Pancreas (tissue), 10 donors: ENCODE measurements at regions not wholly inside any gene's neighbourhood (a gene's known extent, or its start where the extent isn't known, plus 50 kb on each side); places are given as distances from the start of the nearest gene placed in this dataset.

Experiments used
- ATAC-seq, 4 donors: fragments of 200-7000 bp; cut with Tn5 transposase; one replicate each; pipeline versions ENCODE4 v1.8.0 to v1.9.1; 2020; ENCODE audit warnings: mild to moderate bottlenecking in 4 of 4, moderate library complexity in 4 of 4
- DNase-seq, 6 donors: peaks; one replicate each; pipeline ENCODE4 v3.0.0-alpha.2; 2020
- FAIRE-seq: peaks from 2 replicates; lab custom pipeline; 2012; peaks lifted over from hg19 to GRCh38; lab: Jason Lieb, UNC
- H3K27ac ChIP-seq, 4 donors: fragments of 200-600 bp; sonication (generic); 1 replicate in 3 of 4; 2 replicates in 1 of 4; pipeline versions ENCODE4 v1.5.0 to v1.8.0; 2020
- H3K27me3 ChIP-seq, 4 donors: fragments of 200-600 bp; one replicate each; pipeline ENCODE4 v1.8.0; 2021
- H3K36me3 ChIP-seq, 3 donors: fragments of 200-600 bp; sonication (generic) in 1 of 3; one replicate each; pipeline versions ENCODE4 v1.5.0 to v1.8.0; 2020 to 2021
- H3K4me1 ChIP-seq, 3 donors: fragments of 200-600 bp; one replicate each; pipeline ENCODE4 v1.8.0; 2021
- H3K4me3 ChIP-seq, 4 donors: fragments of 200-600 bp; sonication (generic) in 2 of 4; one replicate each; pipeline versions ENCODE4 v1.5.0 to v1.8.0; 2020 to 2021
- H3K9me3 ChIP-seq, 4 donors: fragments of 200-600 bp; one replicate each; pipeline ENCODE4 v1.8.0; 2021
- WGBS, 2 donors: extraction: QIAGEN DNeasy Blood & Tissue Kit; methylation state at CpG; one replicate each; pipeline ENCODE4 v1.1.7; 2013; 5-methylcytosine and 5-hydroxymethylcytosine counted together
- intact Hi-C, 3 donors: fragments of 100-400 bp; cut with DNase I; formaldehyde crosslinking; loops; one replicate each; pipeline versions ENCODE4 v1.11.1 to v1.14.2; 2022
- TF ChIP-seq, protein P1 (sequence below), 4 donors: fragments of 200-600 bp; sonication (generic) in 3 of 4; IDR thresholded peaks; one replicate each; pipeline versions ENCODE4 v1.5.0 to v1.8.0; 2021; ENCODE audit warnings: antibody characterized with exemption in 4 of 4
- donor health status: healthy with polysubstance abuse.
- donor health status: DM: no; HTN: no; CAD: no; lungs with moderate emphysema.
- donor health status: DM: no; HTN: no; CAD: no.
- donor health status: control.
- donor health status: control.
- donor health status: Bipolar disorder and iron deficiency.
- donor health status: DM: yes; HTN: yes; CAD: no.
- donor health status: DM: no; HTN: no; CAD: no.
- donor health status: DM: no; HTN: no; CAD: no.
- donor health status: DM: yes; HTN: yes; CAD: no.

DNA sequence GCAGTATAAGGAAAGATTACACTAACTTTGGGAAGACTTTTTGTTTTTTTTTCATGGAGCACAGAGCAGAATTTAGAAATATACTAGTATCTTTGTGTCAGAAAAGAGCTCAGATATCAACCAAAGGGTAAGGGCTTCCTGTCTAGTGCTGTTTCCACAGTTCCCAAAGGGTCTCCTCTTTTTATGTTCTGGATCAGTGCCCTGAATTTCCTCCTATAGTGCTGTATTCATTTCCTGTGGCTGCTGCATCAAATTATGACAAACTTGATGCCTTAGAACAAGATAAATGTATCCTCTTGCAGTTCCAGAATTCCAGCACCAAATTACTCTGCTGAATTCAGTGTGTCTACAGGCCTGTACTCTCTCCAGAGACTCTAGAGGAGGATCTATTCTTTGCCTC, 219.8 kb upstream of the THRB start:
- DNase-seq (no peak), FAIRE-seq (no peak), ATAC-seq (no peak)
- H3K9me3 ChIP-seq: no peaks in the 10 kb centered on the region
- H3K27ac ChIP-seq: no peak overlapping the region
- no peaks in the 10 kb centered on the region for H3K36me3 ChIP-seq
- TF ChIP-seq, protein P1, sequence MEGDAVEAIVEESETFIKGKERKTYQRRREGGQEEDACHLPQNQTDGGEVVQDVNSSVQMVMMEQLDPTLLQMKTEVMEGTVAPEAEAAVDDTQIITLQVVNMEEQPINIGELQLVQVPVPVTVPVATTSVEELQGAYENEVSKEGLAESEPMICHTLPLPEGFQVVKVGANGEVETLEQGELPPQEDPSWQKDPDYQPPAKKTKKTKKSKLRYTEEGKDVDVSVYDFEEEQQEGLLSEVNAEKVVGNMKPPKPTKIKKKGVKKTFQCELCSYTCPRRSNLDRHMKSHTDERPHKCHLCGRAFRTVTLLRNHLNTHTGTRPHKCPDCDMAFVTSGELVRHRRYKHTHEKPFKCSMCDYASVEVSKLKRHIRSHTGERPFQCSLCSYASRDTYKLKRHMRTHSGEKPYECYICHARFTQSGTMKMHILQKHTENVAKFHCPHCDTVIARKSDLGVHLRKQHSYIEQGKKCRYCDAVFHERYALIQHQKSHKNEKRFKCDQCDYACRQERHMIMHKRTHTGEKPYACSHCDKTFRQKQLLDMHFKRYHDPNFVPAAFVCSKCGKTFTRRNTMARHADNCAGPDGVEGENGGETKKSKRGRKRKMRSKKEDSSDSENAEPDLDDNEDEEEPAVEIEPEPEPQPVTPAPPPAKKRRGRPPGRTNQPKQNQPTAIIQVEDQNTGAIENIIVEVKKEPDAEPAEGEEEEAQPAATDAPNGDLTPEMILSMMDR (IDR thresholded peaks at IDR 0.05): no peak
- H3K4me1 ChIP-seq: no peaks in the 10 kb centered on the region
- intact Hi-C loops: no loop called here
- no peak overlapping the region for H3K4me3 ChIP-seq
- H3K27me3 ChIP-seq: no peaks in the 10 kb centered on the region

DNA sequence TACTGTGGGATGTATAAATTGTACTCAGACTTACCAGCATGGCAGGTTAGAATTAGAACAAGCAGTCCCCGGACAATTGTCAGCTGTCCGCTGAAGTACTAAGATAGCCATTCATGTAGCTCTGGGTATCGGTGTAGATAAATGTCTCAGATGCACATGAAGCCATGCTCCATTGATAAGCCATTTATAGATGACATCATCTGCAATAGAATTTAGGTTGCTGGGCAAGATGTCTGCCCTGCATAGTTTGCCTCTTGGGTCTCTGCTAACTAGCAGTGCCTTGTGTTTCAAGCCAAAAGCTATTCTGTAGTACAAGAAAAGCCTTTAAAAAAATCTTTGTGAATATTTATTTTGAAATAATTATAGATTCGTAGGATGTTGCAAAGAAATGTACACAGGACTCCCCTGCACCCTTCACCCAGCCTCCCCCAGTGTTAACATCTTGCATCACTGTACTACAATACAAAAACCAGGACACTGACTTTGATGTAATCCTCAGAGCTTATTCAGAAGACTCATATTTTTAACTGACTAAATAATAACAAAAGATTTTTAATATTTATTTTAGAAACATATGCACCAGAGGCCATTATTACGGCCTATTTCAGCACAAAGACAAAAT, 220.6 kb upstream of the THRB start:
- ATAC-seq (no peak), FAIRE-seq (no peak), DNase-seq (no peak)
- no peak overlapping the region for H3K27ac ChIP-seq
- WGBS, 2 donors: 62 to 69% methylated on average over 5 of the region's 5 CpGs
- no peaks in the 10 kb centered on the region for H3K36me3 ChIP-seq
- no peaks in the 10 kb centered on the region for H3K27me3 ChIP-seq
- TF ChIP-seq, protein P1 (IDR thresholded peaks at IDR 0.05): no peak
- no peaks in the 10 kb centered on the region for H3K4me1 ChIP-seq
- H3K4me3 ChIP-seq: no peak overlapping the region
- H3K9me3 ChIP-seq: no peaks in the 10 kb centered on the region
- intact Hi-C loops: no loop called here

DNA sequence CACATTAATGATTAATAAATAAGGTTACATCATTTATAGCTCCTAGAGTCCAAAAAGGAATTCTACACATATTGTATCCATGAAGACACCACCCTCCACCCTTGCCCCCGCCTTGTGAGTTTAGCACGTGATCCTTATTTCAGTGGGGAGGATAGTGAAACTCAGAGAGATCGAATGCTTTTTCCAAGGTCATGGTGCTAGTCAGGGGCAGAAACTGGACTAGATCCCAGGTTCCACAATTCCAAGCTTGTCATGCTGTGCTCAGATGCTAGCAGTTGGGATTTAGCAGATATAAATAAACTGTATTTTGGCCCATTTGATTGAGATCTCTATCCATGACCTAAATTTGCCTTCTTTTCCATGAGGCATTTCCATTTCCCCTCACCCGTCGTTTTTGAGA, 227.4 kb upstream of the THRB start:
- H3K4me1 ChIP-seq: no peaks in the 10 kb centered on the region
- no peaks in the 10 kb centered on the region for H3K36me3 ChIP-seq
- H3K9me3 ChIP-seq: no peaks in the 10 kb centered on the region
- TF ChIP-seq, protein P1 (IDR thresholded peaks at IDR 0.05): no peak
- intact Hi-C loops: no loop called here
- WGBS, 2 donors: 51 to 52% methylated on average over 5 of the region's 5 CpGs
- no peak overlapping the region for H3K4me3 ChIP-seq
- no peaks in the 10 kb centered on the region for H3K27me3 ChIP-seq
- FAIRE-seq (no peak), DNase-seq (no peak), ATAC-seq (no peak)
- H3K27ac ChIP-seq: no peak overlapping the region

- Histone ChIP-seq H3K27me3 (no peaks in the 10 kb centered on the region), H3K27ac (no peak overlapping the region), H3K36me3 (no peaks in the 10 kb centered on the region), H3K4me3 (no peak overlapping the region), H3K4me1 (no peaks in the 10 kb centered on the region), H3K9me3 (no peaks in the 10 kb centered on the region)
- TF ChIP-seq, protein P1 (IDR thresholded peaks at IDR 0.05): no peak
- no peak for ATAC-seq
- no peak for DNase-seq
- FAIRE-seq: no peak
- intact Hi-C loops: no loop called here
- 62 to 70% methylated on average over 3 of the region's 3 CpGs for WGBS, 2 donors
These were observed 231.0 kb upstream of the THRB start for GRCh38 chr3:24725514-24726255.

DNA sequence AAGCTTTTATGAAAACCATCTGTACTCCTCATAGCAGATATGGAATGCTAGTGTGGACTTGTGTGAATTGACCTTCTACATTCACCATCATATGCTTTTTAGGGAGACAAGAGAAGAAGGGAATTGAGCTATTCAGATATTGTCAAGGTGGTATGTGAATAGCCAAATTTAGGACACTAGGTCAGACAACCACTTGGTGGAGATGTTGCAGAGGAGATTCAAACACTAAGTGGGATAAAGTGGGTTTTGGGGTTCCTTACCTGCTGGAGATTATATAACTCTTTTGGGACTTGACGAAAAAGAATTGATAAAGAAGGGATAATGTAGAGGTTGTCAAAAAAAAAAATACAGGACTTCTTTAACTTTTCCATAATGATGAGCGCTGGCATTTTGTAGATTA, 231.8 kb upstream of the THRB start:
- Histone ChIP-seq H3K9me3 (no peaks in the 10 kb centered on the region), H3K4me3 (no peak overlapping the region), H3K36me3 (no peaks in the 10 kb centered on the region), H3K4me1 (no peaks in the 10 kb centered on the region), H3K27me3 (no peaks in the 10 kb centered on the region), H3K27ac (no peak overlapping the region)
- FAIRE-seq (no peak), ATAC-seq (no peak), DNase-seq (no peak)
- intact Hi-C loops: no loop called here
- WGBS, 2 donors: 88 to 93% methylated on average over 2 of the region's 2 CpGs
- TF ChIP-seq, protein P1 (IDR thresholded peaks at IDR 0.05): no peak
